AG04450 (cell line): ENCODE measurements at regions not wholly inside any gene's neighbourhood (a gene's known extent, or its start where the extent isn't known, plus 50 kb on each side); places are given as distances from the start of the nearest gene placed in this dataset.

ENCODE experiments used
- CTCF ChIA-PET: fragments of 300-600, 350-600 bp; formaldehyde crosslinking; extraction: SDS; loops from one replicate; lab custom pipeline; 2022; ENCODE audit warnings: antibody characterized with exemption, inconsistent platforms; lab: Charles Lee
- POLR2A ChIA-PET: fragments of 350-600 bp; formaldehyde crosslinking; extraction: SDS; loops from one replicate; lab custom pipeline; 2021; ENCODE audit warnings: antibody characterized with exemption, inconsistent platforms; lab: Yijun Ruan, JAX
- DNase-seq: peaks from one replicate; pipeline ENCODE4 v3.0.0-alpha.2; 2011; ENCODE audit warnings: low read depth, low spot score
- H3K27ac ChIP-seq: one replicate; pipeline ENCODE4 v1.5.1; 2012; ENCODE audit warnings: low read depth, low read length, control low read depth
- H3K27me3 ChIP-seq: one replicate; pipeline ENCODE4 v1.6.0; 2012; ENCODE audit warnings: low read length; ENCODE audit not compliant: control insufficient read depth, insufficient read depth
- H3K4me3 ChIP-seq: 2 replicates; pipeline ENCODE4 v1.5.1; 2011; ENCODE audit warnings: mild to moderate bottlenecking, low read depth, low read length, control low read depth
- H3K9me3 ChIP-seq: 2 replicates; pipeline ENCODE4 v1.5.1; 2012; ENCODE audit warnings: low read length; ENCODE audit not compliant: control insufficient read depth, insufficient read depth
- TF ChIP-seq, protein P1 (sequence below): IDR thresholded peaks from 2 replicates; pipeline ENCODE4 v1.5.1; 2011; ENCODE audit warnings: low read depth, low read length, control low read depth, inconsistent platforms

DNA sequence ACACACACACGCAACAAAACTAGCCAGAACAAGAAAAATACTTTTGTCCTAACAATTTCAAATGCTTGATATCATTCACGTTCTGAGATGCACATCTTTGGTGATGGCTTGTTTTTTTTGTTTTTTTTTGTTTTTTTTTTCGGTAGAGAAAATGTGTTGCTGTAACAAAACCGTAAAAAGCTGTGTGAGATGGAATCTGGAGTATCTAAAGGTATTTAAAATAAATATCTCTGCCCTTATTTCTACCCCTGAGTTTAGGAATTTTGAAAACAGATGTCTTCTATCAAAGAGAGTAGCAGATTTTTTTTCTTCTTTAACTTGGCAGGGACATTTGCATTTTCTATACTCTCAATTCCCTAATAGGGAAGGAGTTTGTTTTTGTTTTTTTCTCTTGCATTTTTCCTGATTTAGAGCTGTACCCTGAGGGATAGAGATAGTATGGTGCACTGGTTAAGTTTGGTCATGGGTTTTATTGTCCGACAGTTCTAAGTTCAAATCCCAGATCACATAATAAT lies 446.6 kb downstream of the KLF5 start:
- TF ChIP-seq, protein P1, sequence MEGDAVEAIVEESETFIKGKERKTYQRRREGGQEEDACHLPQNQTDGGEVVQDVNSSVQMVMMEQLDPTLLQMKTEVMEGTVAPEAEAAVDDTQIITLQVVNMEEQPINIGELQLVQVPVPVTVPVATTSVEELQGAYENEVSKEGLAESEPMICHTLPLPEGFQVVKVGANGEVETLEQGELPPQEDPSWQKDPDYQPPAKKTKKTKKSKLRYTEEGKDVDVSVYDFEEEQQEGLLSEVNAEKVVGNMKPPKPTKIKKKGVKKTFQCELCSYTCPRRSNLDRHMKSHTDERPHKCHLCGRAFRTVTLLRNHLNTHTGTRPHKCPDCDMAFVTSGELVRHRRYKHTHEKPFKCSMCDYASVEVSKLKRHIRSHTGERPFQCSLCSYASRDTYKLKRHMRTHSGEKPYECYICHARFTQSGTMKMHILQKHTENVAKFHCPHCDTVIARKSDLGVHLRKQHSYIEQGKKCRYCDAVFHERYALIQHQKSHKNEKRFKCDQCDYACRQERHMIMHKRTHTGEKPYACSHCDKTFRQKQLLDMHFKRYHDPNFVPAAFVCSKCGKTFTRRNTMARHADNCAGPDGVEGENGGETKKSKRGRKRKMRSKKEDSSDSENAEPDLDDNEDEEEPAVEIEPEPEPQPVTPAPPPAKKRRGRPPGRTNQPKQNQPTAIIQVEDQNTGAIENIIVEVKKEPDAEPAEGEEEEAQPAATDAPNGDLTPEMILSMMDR: no peak
- Histone ChIP-seq H3K27me3 (no peaks in the 10 kb centered on the region), H3K9me3 (no peaks in the 10 kb centered on the region), H3K27ac (no peak overlapping the region), H3K4me3 (no peak overlapping the region)
- POLR2A ChIA-PET: no interaction called here
- CTCF ChIA-PET: no interaction called here
- no peak for DNase-seq

DNA sequence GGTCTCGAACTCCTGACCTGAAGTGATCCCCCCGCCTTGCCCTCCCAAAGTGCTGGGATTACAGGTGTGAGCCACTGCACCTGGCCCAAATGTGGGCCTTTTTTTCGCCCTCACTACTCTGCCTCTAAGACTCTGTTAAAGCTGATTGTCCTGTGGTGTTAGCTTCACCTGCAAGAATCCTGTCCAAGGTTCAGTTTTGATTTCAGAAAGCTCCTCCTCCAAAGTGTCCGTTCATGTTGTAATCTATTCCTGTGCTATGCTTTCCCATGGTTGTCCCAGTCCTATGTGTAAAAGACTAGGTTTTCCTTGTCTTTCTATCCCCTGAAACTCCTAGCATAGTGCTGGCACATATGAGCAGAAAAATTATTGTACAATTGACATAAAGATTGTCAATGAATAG lies 440.9 kb downstream of the KLF5 start:
- TF ChIP-seq, protein P1: no peak
- Histone ChIP-seq H3K27me3 (no peaks in the 10 kb centered on the region), H3K4me3 (no peak overlapping the region), H3K9me3 (no peaks in the 10 kb centered on the region), H3K27ac (no peak overlapping the region)
- POLR2A ChIA-PET: no interaction called here
- DNase-seq: no peak
- CTCF ChIA-PET: interaction anchor here (0.6 kb wide), 1 partner anchor 207 kb away, joined by 3 read pairs; no protein-coding TSS in a partner anchor

DNA sequence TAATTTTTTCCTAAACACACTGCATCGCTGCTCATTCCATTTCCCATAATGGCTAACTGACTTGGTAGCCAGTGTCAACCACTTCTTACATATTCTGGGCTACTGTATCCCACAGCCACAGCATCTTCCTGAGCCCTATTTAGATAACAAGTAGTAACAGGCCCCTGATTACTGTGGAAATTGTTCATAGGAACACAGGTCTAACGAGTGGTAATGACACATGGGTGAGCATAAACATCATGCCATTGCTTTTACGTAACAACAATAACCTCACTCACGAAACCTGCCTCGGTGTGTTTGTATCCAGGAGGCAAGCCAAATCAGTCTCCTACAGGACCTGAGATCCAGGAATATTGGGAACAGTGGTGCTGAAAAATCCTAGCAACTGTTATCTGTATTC lies 438.6 kb downstream of the KLF5 start:
- H3K4me3 ChIP-seq: no peak overlapping the region
- no peak overlapping the region for H3K27ac ChIP-seq
- POLR2A ChIA-PET: no interaction called here
- no peak for DNase-seq
- CTCF ChIA-PET: no interaction called here
- TF ChIP-seq, protein P1: no peak
- no peaks in the 10 kb centered on the region for H3K9me3 ChIP-seq
- H3K27me3 ChIP-seq: no peaks in the 10 kb centered on the region

- no peaks in the 10 kb centered on the region for H3K9me3 ChIP-seq
- H3K27ac ChIP-seq: no peak overlapping the region
- no peak overlapping the region for H3K4me3 ChIP-seq
- no peak for DNase-seq
- ChIA-PET POLR2A (no interaction called here), CTCF (interaction anchor here (0.6 kb wide), 1 partner anchor 578 kb away, joined by 3 read pairs; no protein-coding TSS in a partner anchor)
- TF ChIP-seq, protein P1: no peak
- no peaks in the 10 kb centered on the region for H3K27me3 ChIP-seq
Observed at GRCh38 chr13:73496711-73497110, 437.9 kb downstream of the KLF5 start.

DNA sequence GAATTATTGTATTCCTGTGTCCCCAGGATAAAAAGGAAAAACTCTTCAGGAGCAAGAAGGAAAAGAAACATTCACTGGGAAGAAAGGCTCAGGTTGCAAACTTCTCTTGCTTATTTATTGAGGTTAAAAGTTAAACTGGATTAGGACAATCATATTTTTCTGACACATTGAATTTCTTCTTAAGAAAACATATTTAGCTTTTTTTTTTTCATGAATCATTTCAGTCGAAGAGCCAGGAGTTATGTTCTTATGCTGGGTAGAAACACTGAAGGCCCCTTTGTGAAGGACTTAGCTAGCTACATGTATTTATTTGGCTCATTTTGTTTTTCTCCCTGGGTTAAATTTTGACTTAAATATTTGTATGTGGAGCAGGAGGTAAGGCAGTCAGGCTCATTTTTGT lies 434.0 kb downstream of the KLF5 start:
- CTCF ChIA-PET: no interaction called here
- no peaks in the 10 kb centered on the region for H3K9me3 ChIP-seq
- TF ChIP-seq, protein P1: no peak

More for the DNA sequence above, 434.0 kb downstream of the KLF5 start:
- DNase-seq: no peak
- H3K4me3 ChIP-seq: no peak overlapping the region
- H3K27ac ChIP-seq: no peak overlapping the region
- no peaks in the 10 kb centered on the region for H3K27me3 ChIP-seq
- POLR2A ChIA-PET: no interaction called here
